CD4-positive, alpha-beta T cell treated with Interleukin-6 for 4 hours (primary cell): ENCODE measurements at regions not wholly inside any gene's neighbourhood (a gene's known extent, or its start where the extent isn't known, plus 50 kb on each side); places are given as distances from the start of the nearest gene placed in this dataset.

Experiments used
- DNase-seq: peaks from one replicate; pipeline ENCODE4 v3.0.0-alpha.2; 2020; ENCODE audit warnings: mixed read lengths

GRCh38 chr6:210778-211374 is 81.4 kb upstream of the DUSP22 start:
- no peak for DNase-seq

GRCh38 chr6:211871-212497 is 80.3 kb upstream of the DUSP22 start:
- no peak for DNase-seq

- no peak for DNase-seq
Measured at GRCh38 chr6:213284-213683, 79.0 kb upstream of the DUSP22 start.

- no peak for DNase-seq
Measured at GRCh38 chr6:214428-214827, 77.9 kb upstream of the DUSP22 start.

- peak; percentile 75 for DNase-seq
Measured at GRCh38 chr6:215335-216034, 76.8 kb upstream of the DUSP22 start.

- peak; percentile 37 for DNase-seq
Measured at GRCh38 chr6:217048-217659, 75.1 kb upstream of the DUSP22 start.

GRCh38 chr6:218153-219018 is 73.9 kb upstream of the DUSP22 start:
- no peak for DNase-seq

GRCh38 chr6:219019-219570 is 73.2 kb upstream of the DUSP22 start:
- no peak for DNase-seq

- DNase-seq: no peak
Measured at GRCh38 chr6:219641-220198, 72.6 kb upstream of the DUSP22 start.

GRCh38 chr6:220312-220711 is 72.0 kb upstream of the DUSP22 start:
- no peak for DNase-seq

- DNase-seq: no peak
Measured at GRCh38 chr6:220721-221475, 71.4 kb upstream of the DUSP22 start.

GRCh38 chr6:221531-222349 is 70.5 kb upstream of the DUSP22 start:
- no peak for DNase-seq

- no peak for DNase-seq
Measured at GRCh38 chr6:222468-222867, 69.8 kb upstream of the DUSP22 start.

- DNase-seq: no peak
Measured at GRCh38 chr6:223136-223535, 69.2 kb upstream of the DUSP22 start.

- peak; percentile 27 for DNase-seq
Measured at GRCh38 chr6:223763-224162, 68.5 kb upstream of the DUSP22 start.

GRCh38 chr6:224350-224749 is 67.9 kb upstream of the DUSP22 start:
- no peak for DNase-seq

- peak; percentile 83 for DNase-seq
Measured at GRCh38 chr6:225121-225721, 67.1 kb upstream of the DUSP22 start.

GRCh38 chr6:225907-226306 is 66.4 kb upstream of the DUSP22 start:
- no peak for DNase-seq

GRCh38 chr6:226516-227073 is 65.7 kb upstream of the DUSP22 start:
- no peak for DNase-seq
